ENCODE measurements at regions not wholly inside any gene's neighbourhood (a gene's known extent, or its start where the extent isn't known, plus 50 kb on each side); places are given as distances from the start of the nearest gene placed in this dataset.

- Histone ChIP-seq H3K4me1 (ENCODE audit: insufficient read depth, low read length) (0 out of 2 replicates have a peak, but pooled peaks cover 5% of the 10 kb centered on the region), H3K4me3 (replicated peaks in 1 of 3; ENCODE audit: insufficient read depth in 1 of 3, low read depth in 2 of 3, low read length in 3 of 3) (no peak overlapping the region), H3K9ac (ENCODE audit: insufficient read depth, low read depth, low read length) (no peak overlapping the region), H3K79me2 (ENCODE audit: insufficient read depth, low read length) (no peaks in the 10 kb centered on the region), H3K9me3 (ENCODE audit: low read length) (no peaks in the 10 kb centered on the region; the same call in 1 of the 2 replicates), H3K27me3 (ENCODE audit: control insufficient read depth in 1 of 2, insufficient read depth in 2 of 2, low read length in 2 of 2) (0 out of 5 replicates have a peak, but pooled peaks cover 0 to 2% of the 10 kb centered on the region in 2 experiments), H3K4me2 (ENCODE audit: low read depth, low read length) (no peak overlapping the region), H4K20me1 (ENCODE audit: insufficient read depth, low read length) (no peaks in the 10 kb centered on the region), H2AFZ (ENCODE audit: low read length) (no peak overlapping the region), H3K27ac (ENCODE audit: extremely low read length, insufficient read depth, low read length) (no peak overlapping the region), H3K36me3 (replicated peaks in 1 of 2; ENCODE audit: control insufficient read depth in 1 of 2, insufficient read depth in 2 of 2, low read length in 2 of 2) (no peaks in the 10 kb centered on the region)
- FAIRE-seq (no peak), DNase-seq (ENCODE audit: low spot score) (no peak), ATAC-seq (no peak)
- in situ Hi-C loops (cut with HindIII; ENCODE audit: extremely low pct_ligation_motif_present, low pct_unique_long_range_greater_than_20kb) (no loop called here), intact Hi-C loops (cut with micrococcal nuclease; ENCODE audit: unreplicated experiment) (no loop called here)
- no TSS peak for BruUV-seq (replicated peaks)
- TF ChIP-seq ZNF747 (CRISPR knock-in tag; IDR thresholded peaks at IDR 0.05; ENCODE audit: borderline replicate concordance) (no peak), SOX5 (CRISPR knock-in tag; IDR thresholded peaks at IDR 0.05; ENCODE audit: borderline replicate concordance) (no peak), ZNF362 (CRISPR knock-in tag; IDR thresholded peaks at IDR 0.05; ENCODE audit: borderline replicate concordance) (no peak), REXO4 (CRISPR knock-in tag; IDR thresholded peaks at IDR 0.05; ENCODE audit: borderline replicate concordance) (no peak), RFX1 (IDR thresholded peaks at IDR 0.05) (no peak)
- WGBS (ENCODE audit: low lambda C conversion rate), result 27% methylated on average over 2 of the region's 2 CpGs
- CTCF ChIA-PET (ENCODE audit: low intra/inter-chr PET ratio, low total read pairs), result no interaction called here
- POLR2A ChIA-PET, result no interaction called here
Measured at GRCh38 chr3:115508562-115508961, 114.7 kb upstream of the GAP43 start.

GRCh38 chr3:115512565-115513415, 110.5 kb upstream of the GAP43 start:
- no peak overlapping the region for H3K27ac ChIP-seq (ENCODE audit: extremely low read length, insufficient read depth, low read length)
- no TSS peak for BruUV-seq (replicated peaks)
- ATAC-seq, result no peak
- 0 out of 2 replicates have a peak, but pooled peaks cover 5% of the 10 kb centered on the region for H3K4me1 ChIP-seq (ENCODE audit: insufficient read depth, low read length)
- intact Hi-C loops (cut with micrococcal nuclease; ENCODE audit: unreplicated experiment) (no loop called here), in situ Hi-C loops (cut with HindIII; ENCODE audit: extremely low pct_ligation_motif_present, low pct_unique_long_range_greater_than_20kb) (no loop called here)
- no peak for DNase-seq (ENCODE audit: low spot score)
- no peaks in the 10 kb centered on the region for H3K36me3 ChIP-seq (replicated peaks in 1 of 2; ENCODE audit: control insufficient read depth in 1 of 2, insufficient read depth in 2 of 2, low read length in 2 of 2)
- H3K79me2 ChIP-seq (ENCODE audit: insufficient read depth, low read length), result no peaks in the 10 kb centered on the region
- 0 out of 5 replicates have a peak, but pooled peaks cover 0 to 5% of the 10 kb centered on the region in 2 experiments for H3K27me3 ChIP-seq (ENCODE audit: control insufficient read depth in 1 of 2, insufficient read depth in 2 of 2, low read length in 2 of 2)
- TF ChIP-seq ZNF331 (CRISPR knock-in tag; IDR thresholded peaks at IDR 0.05) (no peak), ATF7 (IDR thresholded peaks at IDR 0.05) (peak; percentile 74), ATF7 (CRISPR knock-in tag; IDR thresholded peaks at IDR 0.05) (no peak), CREB1 (IDR thresholded peaks at IDR 0.05) (peak; percentile 82), CREB1 (CRISPR knock-in tag; IDR thresholded peaks at IDR 0.05) (no peak)
- no peak overlapping the region for H3K4me3 ChIP-seq (replicated peaks in 1 of 3; ENCODE audit: insufficient read depth in 1 of 3, low read depth in 2 of 3, low read length in 3 of 3)
- ChIA-PET POLR2A (no interaction called here), CTCF (ENCODE audit: low intra/inter-chr PET ratio, low total read pairs) (no interaction called here)
- no peak overlapping the region for H2AFZ ChIP-seq (ENCODE audit: low read length)
- WGBS (ENCODE audit: low lambda C conversion rate), result 16% methylated on average over 25 of the region's 26 CpGs
- no peaks in the 10 kb centered on the region for H3K9me3 ChIP-seq (ENCODE audit: low read length)
- H3K9ac ChIP-seq (ENCODE audit: insufficient read depth, low read depth, low read length), result no peak overlapping the region
- H3K4me2 ChIP-seq (ENCODE audit: low read depth, low read length), result peak overlapping the region; percentile 24
- H4K20me1 ChIP-seq (ENCODE audit: insufficient read depth, low read length), result no peaks in the 10 kb centered on the region
- no peak for FAIRE-seq

Measured in HepG2 (cell line).